ENCODE measurements at regions not wholly inside any gene's neighbourhood (a gene's known extent, or its start where the extent isn't known, plus 50 kb on each side); places are given as distances from the start of the nearest gene placed in this dataset.

- 67% methylated on average over 2 of the region's 2 CpGs for WGBS (ENCODE audit: low lambda C conversion rate)
- H3K4me3 ChIP-seq (ENCODE audit: low read depth in 2 of 2, low read length in 1 of 2): no peak overlapping the region
- no peak overlapping the region for H2AFZ ChIP-seq (ENCODE audit: low read depth)
- no peaks in the 10 kb centered on the region; the same call in 1 of the 2 replicates for H3K27me3 ChIP-seq (ENCODE audit: insufficient read depth)
- H3K9me3 ChIP-seq: no peaks in the 10 kb centered on the region
- H3K4me2 ChIP-seq: no peak overlapping the region
- POLR2A ChIA-PET: no interaction called here
- H3F3A ChIP-seq (replicated peaks; ENCODE audit: insufficient read depth): no peaks in the 10 kb centered on the region
- TF ChIP-seq FOXM1 (IDR thresholded peaks at IDR 0.05; ENCODE audit: low read depth): no peak
- no peak for TF ChIP-seq RFX5 (IDR thresholded peaks at IDR 0.05; ENCODE audit: low read length)
- no peak for TF ChIP-seq TCF12 (IDR thresholded peaks at IDR 0.05)
- no peak for TF ChIP-seq POLR2AphosphoS5 (IDR thresholded peaks at IDR 0.05; ENCODE audit: low read depth, low read length)
- TF ChIP-seq, protein P1, sequence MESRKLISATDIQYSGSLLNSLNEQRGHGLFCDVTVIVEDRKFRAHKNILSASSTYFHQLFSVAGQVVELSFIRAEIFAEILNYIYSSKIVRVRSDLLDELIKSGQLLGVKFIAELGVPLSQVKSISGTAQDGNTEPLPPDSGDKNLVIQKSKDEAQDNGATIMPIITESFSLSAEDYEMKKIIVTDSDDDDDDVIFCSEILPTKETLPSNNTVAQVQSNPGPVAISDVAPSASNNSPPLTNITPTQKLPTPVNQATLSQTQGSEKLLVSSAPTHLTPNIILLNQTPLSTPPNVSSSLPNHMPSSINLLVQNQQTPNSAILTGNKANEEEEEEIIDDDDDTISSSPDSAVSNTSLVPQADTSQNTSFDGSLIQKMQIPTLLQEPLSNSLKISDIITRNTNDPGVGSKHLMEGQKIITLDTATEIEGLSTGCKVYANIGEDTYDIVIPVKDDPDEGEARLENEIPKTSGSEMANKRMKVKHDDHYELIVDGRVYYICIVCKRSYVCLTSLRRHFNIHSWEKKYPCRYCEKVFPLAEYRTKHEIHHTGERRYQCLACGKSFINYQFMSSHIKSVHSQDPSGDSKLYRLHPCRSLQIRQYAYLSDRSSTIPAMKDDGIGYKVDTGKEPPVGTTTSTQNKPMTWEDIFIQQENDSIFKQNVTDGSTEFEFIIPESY (IDR thresholded peaks at IDR 0.05; ENCODE audit: borderline replicate concordance, low read depth): no peak
- TF ChIP-seq, protein P2, sequence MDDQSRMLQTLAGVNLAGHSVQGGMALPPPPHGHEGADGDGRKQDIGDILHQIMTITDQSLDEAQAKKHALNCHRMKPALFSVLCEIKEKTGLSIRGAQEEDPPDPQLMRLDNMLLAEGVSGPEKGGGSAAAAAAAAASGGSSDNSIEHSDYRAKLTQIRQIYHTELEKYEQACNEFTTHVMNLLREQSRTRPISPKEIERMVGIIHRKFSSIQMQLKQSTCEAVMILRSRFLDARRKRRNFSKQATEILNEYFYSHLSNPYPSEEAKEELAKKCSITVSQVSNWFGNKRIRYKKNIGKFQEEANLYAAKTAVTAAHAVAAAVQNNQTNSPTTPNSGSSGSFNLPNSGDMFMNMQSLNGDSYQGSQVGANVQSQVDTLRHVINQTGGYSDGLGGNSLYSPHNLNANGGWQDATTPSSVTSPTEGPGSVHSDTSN (IDR thresholded peaks at IDR 0.05): no peak
- TF ChIP-seq GATA2 (CRISPR knock-in tag; IDR thresholded peaks at IDR 0.05): no peak
- TF ChIP-seq JUND (IDR thresholded peaks at IDR 0.05): no peak
- TF ChIP-seq, protein P3, sequence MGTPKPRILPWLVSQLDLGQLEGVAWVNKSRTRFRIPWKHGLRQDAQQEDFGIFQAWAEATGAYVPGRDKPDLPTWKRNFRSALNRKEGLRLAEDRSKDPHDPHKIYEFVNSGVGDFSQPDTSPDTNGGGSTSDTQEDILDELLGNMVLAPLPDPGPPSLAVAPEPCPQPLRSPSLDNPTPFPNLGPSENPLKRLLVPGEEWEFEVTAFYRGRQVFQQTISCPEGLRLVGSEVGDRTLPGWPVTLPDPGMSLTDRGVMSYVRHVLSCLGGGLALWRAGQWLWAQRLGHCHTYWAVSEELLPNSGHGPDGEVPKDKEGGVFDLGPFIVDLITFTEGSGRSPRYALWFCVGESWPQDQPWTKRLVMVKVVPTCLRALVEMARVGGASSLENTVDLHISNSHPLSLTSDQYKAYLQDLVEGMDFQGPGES (IDR thresholded peaks at IDR 0.05; ENCODE audit: low read depth, low read length): no peak
- TF ChIP-seq TEAD4 (IDR thresholded peaks at IDR 0.05; ENCODE audit: borderline replicate concordance, insufficient read depth): no peak
- TF ChIP-seq CHD2 (IDR thresholded peaks at IDR 0.05; ENCODE audit: low read length, partially characterized antibody): no peak
- TF ChIP-seq RAD21 (IDR thresholded peaks at IDR 0.05; ENCODE audit: low read length): no peak
- TF ChIP-seq NRF1 (IDR thresholded peaks at IDR 0.05; ENCODE audit: low read depth, low read length): no peak
- TF ChIP-seq, protein P4, sequence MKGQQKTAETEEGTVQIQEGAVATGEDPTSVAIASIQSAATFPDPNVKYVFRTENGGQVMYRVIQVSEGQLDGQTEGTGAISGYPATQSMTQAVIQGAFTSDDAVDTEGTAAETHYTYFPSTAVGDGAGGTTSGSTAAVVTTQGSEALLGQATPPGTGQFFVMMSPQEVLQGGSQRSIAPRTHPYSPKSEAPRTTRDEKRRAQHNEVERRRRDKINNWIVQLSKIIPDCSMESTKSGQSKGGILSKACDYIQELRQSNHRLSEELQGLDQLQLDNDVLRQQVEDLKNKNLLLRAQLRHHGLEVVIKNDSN (IDR thresholded peaks at IDR 0.05; ENCODE audit: borderline replicate concordance, low read depth): no peak
- peaks cover 0 to 6% of the 10 kb centered on the region in 2 experiments; a peak in 1 of 4 replicates for H3K4me1 ChIP-seq (ENCODE audit: control insufficient read depth in 1 of 2, insufficient read depth in 2 of 2, low read depth in 1 of 2, low read length in 1 of 2)
- DNase-seq: no peak
- no peaks in the 10 kb centered on the region for H3K79me2 ChIP-seq (ENCODE audit: insufficient read depth)
- CTCF ChIA-PET: no interaction called here
- no peaks in the 10 kb centered on the region for H3K9me2 ChIP-seq
- no peaks in the 10 kb centered on the region for H4K20me1 ChIP-seq (ENCODE audit: insufficient read depth)
- H3K36me3 ChIP-seq (replicated peaks in 1 of 2; ENCODE audit: control insufficient read depth in 1 of 2, insufficient read depth in 2 of 2, low read length in 1 of 2): no peaks in the 10 kb centered on the region
- no peak overlapping the region for H3K9ac ChIP-seq
- H3K27ac ChIP-seq (ENCODE audit: low read depth in 2 of 2, low read length in 1 of 2): no peak overlapping the region
Observed at GRCh38 chr6:118750143-118750542, 98.8 kb upstream of the CEP85L start.
